ENCODE measurements at regions not wholly inside any gene's neighbourhood (a gene's known extent, or its start where the extent isn't known, plus 50 kb on each side); places are given as distances from the start of the nearest gene placed in this dataset.

DNA sequence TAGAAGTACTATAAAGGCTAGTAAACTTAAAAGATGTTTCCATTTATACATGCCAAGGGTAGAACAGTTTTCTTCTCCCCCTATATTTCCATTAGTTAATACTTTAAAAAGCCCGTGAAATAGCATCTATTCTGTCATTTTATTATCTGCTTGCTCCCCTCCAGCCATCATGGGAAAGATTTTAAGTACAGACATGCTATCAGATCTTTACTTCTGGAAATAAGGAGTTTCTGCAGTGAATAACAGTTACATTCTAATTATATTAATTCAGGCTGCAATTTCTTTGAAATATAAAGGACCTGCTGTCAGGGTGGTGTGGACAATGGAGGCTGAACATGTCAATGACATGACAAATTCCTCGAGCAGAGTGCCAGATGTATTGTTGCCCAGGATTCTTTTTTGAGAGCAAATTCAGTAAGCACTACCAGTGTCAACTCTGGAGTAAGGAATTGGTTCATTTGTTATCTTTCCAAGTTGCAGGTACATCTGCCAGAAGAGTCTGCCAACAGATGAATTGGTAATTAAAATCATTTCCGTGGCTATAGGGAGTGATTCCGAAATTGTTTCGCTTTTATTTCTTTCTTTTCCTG, 151.3 kb downstream of the BTG1 start:
- peak; percentile 32 for DNase-seq

DNA sequence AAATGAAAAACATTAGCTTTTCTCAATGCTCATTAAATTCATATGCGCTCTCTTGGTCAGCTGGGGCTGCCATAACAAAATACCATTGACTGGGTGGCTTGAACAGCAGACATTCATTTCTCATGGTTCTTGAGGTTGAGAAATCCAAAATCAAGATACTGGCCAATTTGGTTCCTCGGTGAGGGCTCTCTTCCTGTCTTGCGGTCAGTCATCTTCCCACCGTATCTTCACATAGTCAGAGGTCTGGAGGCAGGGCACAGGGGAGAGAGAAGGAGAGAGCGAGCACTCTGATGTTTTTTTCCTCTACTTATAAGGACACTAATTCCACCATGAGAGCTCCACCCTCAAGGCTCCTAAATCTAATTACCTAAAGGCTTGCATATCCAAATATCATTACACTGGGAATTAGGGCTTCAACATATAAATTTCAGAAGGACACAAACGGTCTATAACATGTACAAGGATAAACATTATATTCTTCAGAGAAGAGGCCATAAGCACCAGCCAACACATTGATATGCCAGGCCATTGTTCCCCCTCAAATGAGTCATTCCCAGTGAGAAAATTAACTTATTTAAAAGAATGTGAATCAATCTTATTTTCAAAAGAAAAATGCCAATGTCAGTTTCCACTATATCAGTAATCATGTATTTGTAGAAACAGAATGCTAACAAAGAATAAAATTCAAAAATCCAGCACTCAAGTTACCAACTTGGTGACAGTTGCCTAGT, 152.2 kb downstream of the BTG1 start:
- no peak for DNase-seq

DNA sequence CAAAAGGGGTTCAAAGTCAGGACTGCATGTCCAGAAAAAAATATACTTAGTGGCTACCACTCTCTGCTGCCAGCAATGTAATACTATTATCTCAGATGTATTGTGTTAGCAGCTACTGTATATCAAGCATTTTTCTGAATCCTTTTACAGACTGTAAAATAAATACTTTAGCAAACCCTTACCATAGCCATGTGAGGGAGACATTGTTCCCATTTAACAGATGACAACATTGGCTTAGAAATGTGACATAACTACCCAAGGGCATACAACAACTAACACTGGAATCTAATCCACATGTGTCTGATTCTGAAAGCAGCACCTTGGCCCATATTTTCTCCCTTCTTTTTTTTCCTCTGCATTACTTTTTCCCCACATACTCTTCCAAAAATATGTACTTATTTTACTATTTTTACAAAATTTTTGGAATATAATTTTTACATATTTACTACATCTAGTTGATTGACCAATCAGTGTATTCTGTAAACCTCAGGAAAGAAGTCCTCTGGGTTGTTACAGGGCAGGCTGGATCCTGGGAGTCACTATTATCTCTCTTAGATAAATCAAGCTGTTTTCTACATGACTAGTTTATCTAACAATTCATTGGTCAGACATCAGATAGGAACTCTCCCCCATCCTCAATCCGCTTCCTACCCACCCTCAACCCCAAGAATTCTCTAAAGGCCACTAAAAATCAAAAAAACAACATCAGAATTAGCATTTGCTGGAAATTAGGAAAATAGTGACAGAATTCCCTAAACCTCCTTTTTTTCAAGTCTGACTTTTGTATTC, 154.1 kb downstream of the BTG1 start:
- DNase-seq: no peak

DNA sequence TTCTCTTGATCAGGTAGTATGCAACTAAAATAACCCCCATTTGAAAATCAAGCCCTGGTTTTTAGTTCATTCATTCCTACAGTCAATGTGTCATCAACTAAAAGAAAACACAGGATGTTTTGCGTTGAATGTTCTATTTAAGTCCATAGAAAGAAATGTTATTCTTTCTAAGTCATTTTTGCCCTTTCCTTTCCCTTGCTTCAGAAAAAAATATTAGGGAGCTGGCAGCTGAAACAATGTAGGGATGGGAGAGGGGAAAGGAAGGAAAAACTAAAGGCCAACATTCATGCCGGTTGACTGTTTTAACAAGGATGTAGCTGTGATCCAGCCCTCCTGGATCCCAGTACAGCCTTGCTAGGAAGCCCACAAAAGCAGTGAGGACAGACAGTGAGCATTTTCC, 155.1 kb downstream of the BTG1 start:
- DNase-seq: no peak

DNA sequence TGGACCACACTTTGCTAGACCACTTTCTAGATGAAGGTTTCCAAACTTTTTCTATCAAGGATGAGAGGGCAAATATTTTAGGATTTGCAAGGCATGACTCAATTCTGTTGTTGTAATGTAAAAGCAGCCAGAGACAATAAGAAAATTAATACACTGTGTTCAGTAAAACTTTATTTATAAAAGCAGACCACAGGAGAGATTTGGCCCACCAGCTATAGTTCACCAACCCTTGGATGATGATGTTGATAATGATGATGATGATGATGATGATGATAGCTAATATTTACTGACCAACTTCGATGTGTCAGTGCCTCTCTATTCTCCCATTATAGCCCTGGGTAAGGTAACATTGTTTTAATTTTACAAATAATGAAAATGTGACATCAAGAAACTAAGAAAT, 156.5 kb downstream of the BTG1 start:
- DNase-seq: no peak

DNA sequence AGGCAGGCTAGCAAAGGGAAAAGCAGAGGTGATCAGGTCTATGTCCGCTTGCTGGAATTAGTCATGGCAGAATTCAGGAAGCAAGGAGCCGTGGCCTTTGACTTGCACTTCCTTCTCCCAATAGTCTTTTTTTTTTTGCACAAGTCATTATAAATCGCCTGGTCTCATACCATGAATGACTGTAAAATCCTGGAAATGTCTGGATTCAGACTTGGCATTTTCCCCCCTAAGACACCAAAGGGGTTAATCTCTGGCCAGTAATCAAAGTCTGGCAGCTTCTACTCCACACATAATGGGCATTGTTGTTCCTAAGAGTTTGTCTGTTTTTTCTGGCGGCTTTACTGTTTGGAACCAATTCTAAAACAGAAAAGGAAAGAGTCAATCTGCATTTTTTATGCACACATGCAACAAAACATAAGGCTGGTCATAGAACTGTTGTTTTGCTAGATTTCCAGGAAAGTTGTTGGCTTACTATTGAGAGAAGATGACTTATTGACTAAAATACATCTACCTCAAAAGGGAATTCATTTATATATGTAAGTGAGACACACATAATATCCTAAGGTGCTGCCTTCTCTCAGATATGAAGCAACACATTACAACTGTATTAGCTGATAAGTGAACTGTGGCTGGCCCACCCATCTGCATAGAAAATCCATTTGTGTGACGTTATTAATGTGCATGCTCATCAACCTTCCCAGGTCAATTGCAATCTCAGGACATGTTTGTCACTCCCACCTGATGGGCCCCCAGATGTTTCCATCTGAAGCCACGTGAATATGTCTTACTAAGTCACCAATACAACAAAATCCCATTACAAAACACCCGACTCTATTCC, 157.3 kb downstream of the BTG1 start:
- no peak for DNase-seq

DNA sequence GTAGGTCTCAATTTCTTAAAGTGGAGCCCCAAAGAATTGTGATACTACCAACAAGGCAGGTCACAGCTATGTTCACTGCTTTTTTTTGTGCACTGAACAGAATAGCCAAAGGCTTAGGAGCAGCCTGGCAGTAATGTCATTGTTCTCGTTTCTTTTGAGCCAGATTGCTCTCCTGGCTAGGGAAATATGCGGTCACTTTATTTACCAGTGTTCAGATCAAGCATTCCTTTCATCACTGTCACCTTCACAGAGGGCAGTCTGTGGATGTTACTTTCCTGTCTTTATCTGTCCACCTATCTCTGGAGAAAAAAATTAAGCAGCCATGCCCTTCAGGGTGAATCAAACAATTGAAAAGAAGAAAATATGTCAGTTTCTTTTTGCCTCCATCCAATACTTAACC, 159.6 kb downstream of the BTG1 start:
- no peak for DNase-seq

DNA sequence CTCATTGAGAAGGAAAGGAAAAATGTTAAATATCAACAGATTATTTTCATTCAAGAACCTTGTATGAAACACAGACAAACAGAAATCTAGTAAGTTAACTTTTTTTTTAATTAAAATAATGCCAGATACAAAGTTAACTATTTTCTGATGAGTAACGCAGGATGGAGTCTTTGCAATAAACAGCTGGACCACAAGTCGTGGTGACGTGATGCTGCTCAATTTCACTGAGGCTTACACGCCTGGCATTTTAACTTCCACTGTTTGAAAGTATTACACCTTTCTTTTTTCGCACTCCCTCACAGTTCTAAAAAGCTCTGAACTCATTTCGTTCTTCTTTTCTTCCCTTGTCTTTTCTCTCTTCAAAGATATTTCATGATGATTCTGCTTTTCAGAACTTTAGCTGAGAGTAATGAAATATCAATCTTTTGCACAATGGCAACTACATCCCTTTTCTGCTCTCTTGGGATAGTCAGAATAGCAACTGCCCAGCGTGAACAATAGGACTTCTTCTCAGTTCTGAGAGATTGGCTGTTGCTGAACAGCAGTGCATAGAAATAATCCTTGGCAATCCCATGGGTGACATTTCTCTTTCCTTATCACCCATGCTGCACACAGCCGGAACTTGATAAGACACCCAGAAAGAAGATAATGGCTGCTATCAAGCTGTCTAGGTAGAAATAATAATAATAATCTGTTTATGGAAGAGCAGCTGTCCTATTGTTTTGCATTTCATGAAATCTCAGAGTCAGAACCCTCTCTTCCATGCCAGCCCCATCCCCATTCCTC, 160.5 kb downstream of the BTG1 start:
- no peak for DNase-seq

DNA sequence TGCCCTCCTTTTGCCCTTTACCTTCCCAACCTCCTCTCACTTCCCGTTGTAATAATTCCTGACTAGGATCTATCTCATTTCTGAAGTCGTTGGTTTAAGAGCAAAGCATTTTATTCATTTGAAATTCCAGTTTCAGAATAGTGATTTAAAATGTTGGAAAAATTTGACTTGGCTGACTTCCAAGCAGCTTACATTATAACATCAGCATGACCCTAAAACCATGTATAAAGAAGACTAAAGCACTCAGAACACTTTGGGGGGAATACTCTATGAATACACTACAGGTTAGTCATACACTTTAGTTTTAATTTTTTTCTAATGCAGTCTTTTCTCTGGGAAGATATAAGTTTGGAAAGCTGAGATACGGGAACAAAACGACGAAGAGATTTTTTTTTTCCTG, 161.1 kb downstream of the BTG1 start:
- DNase-seq: peak; percentile 54

DNA sequence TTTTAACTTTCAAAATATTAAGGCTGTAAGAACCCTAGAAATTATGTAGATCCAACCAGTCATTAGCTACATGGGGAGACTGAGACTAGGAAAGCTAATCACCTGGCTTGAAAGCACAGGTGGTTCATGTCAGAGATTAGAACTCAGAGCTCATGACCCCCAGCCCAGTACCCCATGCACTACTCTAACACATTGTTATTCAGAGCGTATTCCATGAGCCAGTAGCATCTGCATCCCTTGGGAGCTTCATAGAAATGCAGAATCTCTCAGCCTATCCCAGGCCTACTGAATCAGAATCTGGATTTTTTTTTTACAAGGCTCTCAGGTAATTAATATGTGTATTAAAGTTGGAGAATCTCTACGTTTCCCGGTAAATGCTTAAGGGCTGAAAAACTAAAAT, 161.7 kb downstream of the BTG1 start:
- no peak for DNase-seq

DNA sequence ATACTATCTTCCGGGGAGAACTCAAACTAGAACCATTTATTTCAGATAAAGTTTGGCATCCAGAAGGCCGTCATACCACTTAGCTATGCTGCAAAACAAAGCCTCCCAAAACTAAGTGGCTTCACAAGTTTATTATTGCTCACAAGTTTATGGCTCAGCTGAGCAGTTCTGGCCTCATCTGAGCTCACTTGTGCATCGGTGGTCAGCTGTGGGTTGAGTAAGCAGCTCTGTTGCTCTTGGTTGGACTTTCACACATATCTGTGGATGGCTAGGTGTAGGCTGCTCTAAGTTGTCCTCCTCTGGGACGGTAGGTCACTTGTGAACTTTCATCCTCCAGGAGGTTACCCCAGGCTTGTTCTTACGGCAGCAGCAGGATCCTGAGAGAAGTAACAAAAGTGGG, 162.7 kb downstream of the BTG1 start:
- DNase-seq: no peak

DNA sequence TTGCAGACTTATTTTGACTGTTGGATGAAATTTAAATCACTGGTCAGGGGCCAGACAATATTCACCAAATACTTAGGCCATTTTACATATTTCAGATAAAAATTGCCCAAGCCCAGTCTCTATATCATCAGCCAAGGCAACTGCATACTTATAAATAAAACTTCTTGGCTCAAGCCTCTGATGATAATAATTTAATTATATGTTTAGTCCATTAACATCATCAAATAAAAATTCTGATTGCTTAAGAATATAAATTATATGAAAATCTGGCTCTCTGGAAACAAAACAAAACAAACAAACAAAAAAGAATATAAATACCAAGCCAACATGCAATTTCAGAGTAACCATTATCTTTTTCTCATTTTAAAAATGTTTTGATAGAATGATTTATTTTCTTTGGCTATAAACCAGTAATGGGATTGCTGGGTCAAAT, 165.2 kb downstream of the BTG1 start:
- DNase-seq: peak; percentile 72

DNA sequence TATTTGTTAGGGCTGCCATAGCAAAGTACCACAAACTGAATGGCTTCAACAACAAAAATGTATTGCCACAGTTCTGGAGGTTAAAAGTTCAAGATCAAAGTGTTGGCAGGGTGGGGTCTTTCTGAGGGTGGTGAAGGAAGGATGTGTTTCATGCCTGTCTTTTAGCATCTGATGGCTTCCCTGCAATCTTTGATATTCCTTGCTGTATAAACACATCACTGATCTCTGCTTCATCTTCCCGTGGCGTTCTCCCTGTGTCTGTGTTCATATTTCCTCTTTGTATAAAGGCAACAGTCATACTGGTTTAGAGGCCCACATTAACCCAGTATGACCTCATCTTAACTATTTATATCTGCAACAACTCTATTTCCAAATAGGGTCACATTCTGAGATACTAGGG, 167.5 kb downstream of the BTG1 start:
- DNase-seq: no peak

DNA sequence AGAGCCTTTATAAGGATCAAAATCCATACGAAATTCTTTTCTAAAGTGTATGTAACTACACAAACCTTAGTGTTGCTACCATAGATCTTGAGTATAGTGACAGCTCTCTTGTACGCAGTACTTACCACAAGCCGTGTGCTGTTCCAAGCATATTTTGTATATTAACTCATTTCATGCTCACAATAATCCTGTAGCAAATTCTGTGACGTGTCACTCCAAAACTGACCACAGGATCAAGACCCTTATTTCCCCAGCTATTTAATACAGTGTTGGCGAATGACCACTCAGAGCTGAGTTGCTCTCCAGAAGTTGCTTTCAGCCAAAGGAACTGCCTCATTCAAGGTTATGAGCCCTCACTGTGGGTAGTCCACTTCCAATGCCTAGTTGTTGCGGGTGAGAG, 169.8 kb downstream of the BTG1 start:
- DNase-seq: no peak

DNA sequence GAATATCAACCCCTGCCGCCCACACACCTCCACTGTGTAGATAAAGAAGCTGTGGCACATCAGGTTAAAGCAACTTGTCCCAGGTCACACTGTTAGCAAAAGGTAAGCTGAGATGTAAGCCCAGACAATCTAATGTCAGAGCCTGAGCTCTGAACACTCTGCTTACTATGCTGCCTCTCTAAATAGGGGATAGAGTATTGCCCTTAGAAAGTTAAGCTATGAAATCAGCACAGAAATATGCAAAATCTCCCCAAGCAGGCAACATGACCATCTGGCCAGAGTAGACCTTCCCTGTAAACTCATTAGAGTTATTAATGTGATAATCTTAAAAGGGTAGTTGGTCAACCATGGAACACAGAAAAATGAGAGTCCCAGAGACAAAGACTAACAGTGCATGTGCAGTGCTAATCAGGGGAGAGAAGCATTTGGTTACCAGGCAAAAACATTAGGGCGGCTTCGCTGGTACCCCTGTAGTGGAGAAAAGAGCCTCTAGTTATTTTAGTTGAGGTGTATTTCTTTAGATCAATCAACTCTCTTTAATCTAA, 171.0 kb downstream of the BTG1 start:
- no peak for DNase-seq

DNA sequence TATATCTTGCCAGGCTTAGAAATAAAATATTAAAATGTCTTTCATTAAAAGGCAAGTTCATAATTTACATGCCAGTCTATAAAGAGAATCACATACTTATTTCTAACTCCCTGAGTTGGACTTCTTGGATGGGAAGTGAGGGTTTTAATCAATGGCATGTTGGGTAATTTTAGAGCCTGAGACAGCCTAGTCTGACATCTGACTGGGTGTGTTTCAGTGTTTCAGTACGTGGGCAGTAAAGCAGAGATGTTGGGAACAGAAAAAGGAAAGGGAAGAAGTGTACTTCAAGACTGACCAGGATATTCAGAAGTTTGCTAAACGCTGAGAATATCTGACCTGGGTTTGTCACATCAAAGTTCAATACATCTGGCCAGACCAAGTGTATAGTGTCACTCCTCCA, 171.8 kb downstream of the BTG1 start:
- no peak for DNase-seq

DNA sequence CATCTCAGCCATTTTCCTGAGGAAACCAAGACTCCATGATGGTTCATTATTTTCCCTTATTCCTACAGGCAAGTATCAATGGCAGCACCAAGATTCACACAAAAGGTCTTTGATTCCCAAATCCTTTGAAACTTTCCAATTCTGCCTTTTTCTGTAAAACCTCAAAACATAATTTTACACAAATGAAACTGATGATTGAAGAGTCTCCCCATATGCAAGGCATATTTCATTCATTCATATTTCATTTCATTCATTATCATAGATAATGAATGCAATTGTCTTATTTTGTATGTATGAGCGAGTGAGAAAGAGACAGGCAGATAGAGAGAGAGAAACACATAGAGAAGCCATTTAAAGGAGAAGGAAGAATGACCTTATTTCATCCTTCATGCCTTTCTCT, 172.8 kb downstream of the BTG1 start:
- DNase-seq: no peak

DNA sequence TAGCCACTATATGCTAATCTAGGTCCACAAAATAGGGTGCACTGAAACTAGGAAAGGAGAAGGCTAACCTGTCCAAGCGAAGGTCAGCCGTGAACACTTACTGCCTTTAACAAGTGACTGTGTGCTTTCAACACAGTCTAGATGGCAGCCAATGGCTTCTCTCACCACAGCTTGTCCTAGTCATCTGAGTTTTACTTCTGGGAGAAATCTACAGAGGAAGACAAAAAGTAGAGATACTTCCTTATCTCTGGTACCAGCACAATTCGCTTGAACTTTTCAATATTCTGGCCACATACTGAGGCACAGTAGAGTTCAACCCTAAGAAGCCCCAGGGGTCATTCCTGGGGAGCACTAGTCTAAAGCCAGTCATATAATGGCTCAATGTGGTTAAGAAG, 176.9 kb downstream of the BTG1 start:
- DNase-seq: no peak

DNA sequence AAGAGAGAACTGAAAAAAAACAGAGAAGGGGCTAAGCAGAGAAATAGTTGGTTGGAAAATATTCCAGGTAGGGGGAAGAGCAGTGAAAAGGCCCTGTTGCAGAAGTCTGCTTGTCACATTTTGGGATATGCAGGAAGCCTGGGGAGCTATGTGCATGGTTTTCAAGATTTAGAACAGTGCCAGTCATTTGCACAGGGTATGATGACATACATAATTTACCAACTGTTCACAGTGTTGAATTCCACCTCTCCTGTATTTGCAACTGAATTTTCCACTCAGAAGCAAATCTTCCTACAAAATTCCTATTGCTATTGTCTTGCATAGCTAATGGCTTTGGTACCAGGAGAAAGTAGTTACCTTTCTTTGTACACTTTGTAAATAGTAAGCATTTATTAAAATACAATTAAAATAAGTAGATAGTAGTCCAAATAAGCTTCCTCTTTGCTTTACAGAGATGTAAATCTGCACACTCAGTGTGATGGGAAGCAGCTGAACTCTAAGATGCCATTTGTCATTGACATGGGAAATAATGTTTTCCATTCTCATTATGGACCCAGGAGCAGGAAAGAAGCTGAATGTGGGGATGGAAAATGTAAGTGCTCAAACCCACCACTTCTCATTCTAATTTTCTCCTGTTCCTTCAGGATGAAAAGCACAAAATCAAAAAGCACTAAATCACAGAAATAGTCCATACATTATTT, 177.4 kb downstream of the BTG1 start:
- DNase-seq: no peak

DNA sequence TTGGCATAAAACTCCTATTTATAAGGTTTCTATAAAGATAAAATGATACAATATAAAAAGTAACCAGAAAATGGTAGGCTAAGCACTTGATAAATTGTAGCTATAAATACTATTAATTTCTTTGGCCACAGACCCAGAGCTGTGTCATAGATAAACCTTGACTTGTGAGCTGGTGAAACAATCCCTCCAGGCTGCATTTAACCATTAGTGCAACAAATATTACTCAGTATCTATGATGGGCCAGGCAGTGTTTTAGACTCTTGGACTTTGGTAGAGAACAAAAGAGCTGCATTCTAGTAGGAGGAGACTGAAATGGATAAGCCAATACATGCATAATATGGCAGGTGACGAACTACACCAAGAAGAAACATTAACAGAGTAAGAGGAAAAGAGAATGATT, 178.1 kb downstream of the BTG1 start:
- no peak for DNase-seq

DNA sequence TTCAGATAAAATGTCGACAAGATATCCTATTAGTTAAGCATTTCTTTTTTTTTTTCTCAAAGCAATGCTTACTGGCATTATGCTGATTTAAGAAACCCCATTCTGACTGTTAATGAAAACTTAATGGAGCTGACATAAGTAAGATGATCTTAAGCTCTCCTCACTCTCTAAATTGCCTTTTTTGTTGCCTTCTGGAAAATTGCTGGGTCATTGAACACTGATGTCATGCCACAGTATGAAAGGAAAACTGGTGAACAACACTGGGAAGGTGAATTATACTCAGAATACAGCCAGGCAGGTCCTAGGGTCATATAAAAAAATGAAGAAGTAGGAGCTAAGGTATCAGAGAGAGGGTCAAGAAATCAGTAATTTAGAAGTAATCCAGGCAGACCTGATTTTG, 179.9 kb downstream of the BTG1 start:
- peak; percentile 50 for DNase-seq

DNA sequence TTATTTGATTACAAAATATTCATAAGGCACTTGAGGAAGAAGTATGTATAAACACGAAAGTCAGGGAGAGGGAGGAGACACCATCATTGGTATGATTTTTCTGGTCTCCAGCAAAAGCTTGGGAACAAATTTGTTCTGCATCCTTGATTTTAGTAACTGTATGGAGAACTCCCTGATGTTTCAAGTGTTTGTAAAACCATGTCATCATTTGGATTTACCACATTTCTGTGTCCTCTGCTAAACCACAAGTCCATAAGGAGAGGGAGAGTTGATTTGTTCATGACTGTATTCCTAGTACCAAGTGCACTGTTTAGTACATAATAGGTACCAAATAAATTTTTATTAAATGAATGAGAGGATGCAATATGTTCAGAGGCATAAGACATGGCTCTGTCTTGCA, 181.1 kb downstream of the BTG1 start:
- no peak for DNase-seq
